ENCODE measurements at regions not wholly inside any gene's neighbourhood (a gene's known extent, or its start where the extent isn't known, plus 50 kb on each side); places are given as distances from the start of the nearest gene placed in this dataset.

- TF ChIP-seq SP1 (IDR thresholded peaks at IDR 0.05; ENCODE audit: low read depth, low read length): no peak
- TF ChIP-seq, protein P1, sequence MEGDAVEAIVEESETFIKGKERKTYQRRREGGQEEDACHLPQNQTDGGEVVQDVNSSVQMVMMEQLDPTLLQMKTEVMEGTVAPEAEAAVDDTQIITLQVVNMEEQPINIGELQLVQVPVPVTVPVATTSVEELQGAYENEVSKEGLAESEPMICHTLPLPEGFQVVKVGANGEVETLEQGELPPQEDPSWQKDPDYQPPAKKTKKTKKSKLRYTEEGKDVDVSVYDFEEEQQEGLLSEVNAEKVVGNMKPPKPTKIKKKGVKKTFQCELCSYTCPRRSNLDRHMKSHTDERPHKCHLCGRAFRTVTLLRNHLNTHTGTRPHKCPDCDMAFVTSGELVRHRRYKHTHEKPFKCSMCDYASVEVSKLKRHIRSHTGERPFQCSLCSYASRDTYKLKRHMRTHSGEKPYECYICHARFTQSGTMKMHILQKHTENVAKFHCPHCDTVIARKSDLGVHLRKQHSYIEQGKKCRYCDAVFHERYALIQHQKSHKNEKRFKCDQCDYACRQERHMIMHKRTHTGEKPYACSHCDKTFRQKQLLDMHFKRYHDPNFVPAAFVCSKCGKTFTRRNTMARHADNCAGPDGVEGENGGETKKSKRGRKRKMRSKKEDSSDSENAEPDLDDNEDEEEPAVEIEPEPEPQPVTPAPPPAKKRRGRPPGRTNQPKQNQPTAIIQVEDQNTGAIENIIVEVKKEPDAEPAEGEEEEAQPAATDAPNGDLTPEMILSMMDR (IDR thresholded peaks at IDR 0.05 in 2 of 3, conservative IDR thresholded peaks at IDR 0.05 in 1 of 3; ENCODE audit: control insufficient read depth in 2 of 3, extremely low read depth in 1 of 3, insufficient read depth in 1 of 3, low read depth in 3 of 3, low read length in 3 of 3): no peak
- no peak for TF ChIP-seq HDAC6 (IDR thresholded peaks at IDR 0.05; ENCODE audit: unreplicated experiment)
- no peak for TF ChIP-seq RFX5 (IDR thresholded peaks at IDR 0.05; ENCODE audit: low read depth, low read length)
- no peak for TF ChIP-seq TAF1 (IDR thresholded peaks at IDR 0.05; ENCODE audit: borderline replicate concordance, low read depth, low read length)
- no peak for TF ChIP-seq EZH2 (IDR thresholded peaks at IDR 0.05; ENCODE audit: borderline replicate concordance, control insufficient read depth, low read depth, low read length)
- no peak for TF ChIP-seq POLR2AphosphoS5 (IDR thresholded peaks at IDR 0.05; ENCODE audit: low read length)
- no peak for TF ChIP-seq SPI1 (IDR thresholded peaks at IDR 0.05; ENCODE audit: borderline replicate concordance, insufficient read depth, low read depth, low read length)
- no peak for TF ChIP-seq IRF5 (IDR thresholded peaks at IDR 0.05; ENCODE audit: borderline replicate concordance)
- TF ChIP-seq ZNF24 (IDR thresholded peaks at IDR 0.05): no peak
- no peak for TF ChIP-seq NKRF (conservative IDR thresholded peaks at IDR 0.05)
- no peak for TF ChIP-seq FOXM1 (IDR thresholded peaks at IDR 0.05; ENCODE audit: low read depth, low read length)
- TF ChIP-seq POLR2A (IDR thresholded peaks at IDR 0.05; ENCODE audit: low read depth, low read length): no peak
Observed at GRCh38 chrX:9231491-9231890, 197.6 kb upstream of the FAM9B start.

All from GM12878 (cell line).